Heart right ventricle (tissue), 16 donors: ENCODE measurements at regions not wholly inside any gene's neighbourhood (a gene's known extent, or its start where the extent isn't known, plus 50 kb on each side); places are given as distances from the start of the nearest gene placed in this dataset.

Source experiments
- ATAC-seq, 8 donors: fragments of 200-7000 bp; cut with Tn5 transposase; one replicate each; pipeline ENCODE4 v1.9.1; 2020; ENCODE audit warnings: mild to moderate bottlenecking in 8 of 8, moderate library complexity in 8 of 8, moderate number of reproducible peaks in 1 of 8
- DNase-seq, 2 donors: peaks; one replicate each; pipeline ENCODE4 v3.0.0-alpha.2; 2020
- H3K27ac ChIP-seq, 10 donors: fragments of 200-600 bp; sonication (generic) in 2 of 10; one replicate each; pipeline versions ENCODE4 v1.5.0 to v1.8.0; 2020 to 2022; ENCODE audit warnings: mild to moderate bottlenecking in 3 of 10
- H3K27me3 ChIP-seq, 7 donors: fragments of 200-600 bp; one replicate each; pipeline ENCODE4 v1.8.0; 2021 to 2022; ENCODE audit warnings: mild to moderate bottlenecking in 2 of 7
- H3K36me3 ChIP-seq, 9 donors: fragments of 200-600 bp; sonication (generic) in 1 of 9; one replicate each; pipeline versions ENCODE4 v1.5.0 to v1.8.0; 2020 to 2022; ENCODE audit warnings: mild to moderate bottlenecking in 2 of 9
- H3K4me1 ChIP-seq, 9 donors: fragments of 200-600 bp; sonication (generic) in 1 of 9; one replicate each; pipeline versions ENCODE4 v1.5.0 to v1.8.0; 2020 to 2022; ENCODE audit warnings: mild to moderate bottlenecking in 4 of 9
- H3K4me3 ChIP-seq, 10 donors: fragments of 200-600 bp; sonication (generic) in 2 of 10; one replicate each; pipeline versions ENCODE4 v1.5.0 to v1.8.0; 2020 to 2022; ENCODE audit warnings: mild to moderate bottlenecking in 7 of 10, moderate library complexity in 2 of 10
- H3K9me3 ChIP-seq, 11 donors: fragments of 200-600 bp in 10 of 11; sonication (generic) in 2 of 11; one replicate each; pipeline versions ENCODE4 v1.5.0 to v1.8.0; 2013 to 2022; ENCODE audit warnings: mild to moderate bottlenecking in 2 of 11, control low read depth in 1 of 11, moderate library complexity in 1 of 11
- CTCF ChIP-seq, 9 donors: fragments of 200-600 bp; sonication (generic) in 2 of 9; IDR thresholded peaks; one replicate each; pipeline versions ENCODE4 v1.5.0 to v1.8.0; 2021 to 2022; ENCODE audit warnings: antibody characterized with exemption in 9 of 9, mild to moderate bottlenecking in 5 of 9, moderate library complexity in 1 of 9
- WGBS, 2 donors: extraction: QIAGEN DNeasy Blood & Tissue Kit; methylation state at CpG; one replicate each; pipeline ENCODE4 v1.1.7; 2013; ENCODE audit warnings: inconsistent platforms in 1 of 2; 5-methylcytosine and 5-hydroxymethylcytosine counted together
- intact Hi-C, 10 donors: fragments of 100-400 bp; cut with DNase I; formaldehyde crosslinking; loops; one replicate each; pipeline versions ENCODE4 v1.11.1 to v1.14.2; 2022
- donor health status: Arrhythmogenic right ventricular cardiomyopathy.
- donor health status: ischemic (EF 13 %, LVEDD 7.1; RV severe dilation, severe dysfunction).
- donor health status: healthy with polysubstance abuse.
- donor health status: DM: no; HTN: yes; CAD: no.
- donor health status: DM: no; HTN: no; CAD: no.
- donor health status: ischemic (EF 25% LVEDD 6.9; RV normal size, moderate dysfunction).
- donor health status: ischemic (EF 25% LVEDD 5.7; RV mildly dilated, moderate dysfunction).
- donor health status: healthy.
- donor health status: DM: yes; HTN: yes; CAD: no.
- donor health status: Ischemic cardiomyopathy.
- donor health status: ischemic (EF 35%, LVEDD 5.7; RV mildly dilated, moderate dysfunction).
- donor health status: nonischemic (EF 11% LVEDD 7.7; RV severe dilation, severe dysfunction).
- donor health status: DM: yes; HTN: yes; CAD: no.
- donor health status: PGD.
- donor health status: ischemic (EF 29% LVEDD 5.4; RV normal size, mild dysfunction).
- donor health status: nonischemic (EF 23%, LVEDD 6.1; RV moderate dilation, normal function).

GRCh38 chr4:11201256-11201655 is 227.4 kb downstream of the HS3ST1 start:
- Histone ChIP-seq H3K9me3 (no peaks in the 10 kb centered on the region), H3K27me3 (no peaks in the 10 kb centered on the region), H3K4me3 (no peak overlapping the region), H3K4me1 (no peaks in the 10 kb centered on the region), H3K27ac (no peak overlapping the region), H3K36me3 (no peaks in the 10 kb centered on the region)
- intact Hi-C loops = no loop called here
- WGBS, 2 donors = 85 to 91% methylated on average over 2 of the region's 2 CpGs
- no peak for TF ChIP-seq CTCF (IDR thresholded peaks at IDR 0.05)
- DNase-seq (no peak), ATAC-seq (no peak)

GRCh38 chr4:11198516-11199305 is 230.0 kb downstream of the HS3ST1 start:
- Histone ChIP-seq H3K4me1 (no peaks in the 10 kb centered on the region), H3K4me3 (no peak overlapping the region), H3K36me3 (no peaks in the 10 kb centered on the region), H3K9me3 (no peaks in the 10 kb centered on the region), H3K27me3 (no peaks in the 10 kb centered on the region), H3K27ac (no peak overlapping the region)
- intact Hi-C loops = no loop called here
- no peak for TF ChIP-seq CTCF (IDR thresholded peaks at IDR 0.05)
- DNase-seq (no peak), ATAC-seq (no peak)
- 92 to 95% methylated on average over 14 of the region's 14 CpGs for WGBS, 2 donors

DNA sequence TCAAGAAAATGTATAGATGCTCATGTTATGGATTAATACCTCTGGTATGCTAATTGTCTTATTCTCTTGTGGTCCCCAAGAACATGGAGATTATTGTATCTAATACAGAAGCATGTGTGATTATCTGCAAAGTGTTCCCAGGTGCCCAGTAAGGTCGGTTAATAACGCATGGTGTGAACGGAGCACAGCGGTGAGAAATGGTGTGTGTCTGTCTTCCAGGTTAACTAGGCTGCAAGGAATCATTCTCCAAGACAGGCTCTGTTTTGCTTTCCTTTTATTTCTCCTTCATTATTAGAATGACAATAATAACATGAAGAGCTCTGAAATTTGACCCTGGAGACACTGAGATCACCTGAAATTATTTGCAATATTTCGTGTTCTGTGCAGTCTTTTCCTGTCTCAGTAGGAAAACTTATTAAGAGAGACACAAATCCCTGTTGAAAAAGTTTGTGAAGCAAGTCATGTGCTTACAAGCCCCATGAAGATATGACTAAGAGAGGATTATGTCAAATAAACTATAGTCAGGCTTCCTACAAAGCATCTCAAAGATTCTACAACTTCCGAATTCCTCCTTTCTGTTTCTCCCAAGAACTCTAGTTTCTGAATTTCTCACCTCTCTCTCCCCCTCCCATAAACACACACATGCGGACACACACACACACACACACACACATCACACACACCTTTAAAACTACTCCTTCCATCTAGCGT is 230.9 kb downstream of the HS3ST1 start:
- H3K9me3 ChIP-seq = no peaks in the 10 kb centered on the region
- H3K27ac ChIP-seq = no peak overlapping the region
- H3K4me1 ChIP-seq = no peaks in the 10 kb centered on the region
- intact Hi-C loops = no loop called here
- TF ChIP-seq CTCF (IDR thresholded peaks at IDR 0.05) = no peak
- H3K36me3 ChIP-seq = no peaks in the 10 kb centered on the region
- no peaks in the 10 kb centered on the region for H3K27me3 ChIP-seq
- ATAC-seq = no peak
- DNase-seq = no peak
- H3K4me3 ChIP-seq = no peak overlapping the region
- 89 to 90% methylated on average over 8 of the region's 8 CpGs for WGBS, 2 donors

GRCh38 chr4:11196927-11197522 is 231.7 kb downstream of the HS3ST1 start:
- no peak overlapping the region for H3K4me3 ChIP-seq
- H3K4me1 ChIP-seq = no peaks in the 10 kb centered on the region
- no peaks in the 10 kb centered on the region for H3K9me3 ChIP-seq
- no peak overlapping the region for H3K27ac ChIP-seq
- intact Hi-C loops = no loop called here
- DNase-seq (no peak), ATAC-seq (no peak)
- peaks cover 0 to 2% (median 0%) of the 10 kb centered on the region in 7 donors for H3K27me3 ChIP-seq
- no peaks in the 10 kb centered on the region for H3K36me3 ChIP-seq
- WGBS, 2 donors = 47 to 54% methylated on average over 4 of the region's 4 CpGs
- no peak for TF ChIP-seq CTCF (IDR thresholded peaks at IDR 0.05)
